HG02588 (cell line): ENCODE measurements at regions not wholly inside any gene's neighbourhood (a gene's known extent, or its start where the extent isn't known, plus 50 kb on each side); places are given as distances from the start of the nearest gene placed in this dataset.
"Not testable (repeated sequence)": the region's sequence is repeated elsewhere in the genome, so short reads cannot be mapped to it uniquely, and the experiment has no call there.

Experiments
- ATAC-seq: cut with Tn5 transposase; IDR thresholded peaks from one replicate; pipeline ENCODE4 v1.9.1; 2021; ENCODE audit warnings: mild to moderate bottlenecking, moderate library complexity; ENCODE audit not compliant: unreplicated experiment

DNA sequence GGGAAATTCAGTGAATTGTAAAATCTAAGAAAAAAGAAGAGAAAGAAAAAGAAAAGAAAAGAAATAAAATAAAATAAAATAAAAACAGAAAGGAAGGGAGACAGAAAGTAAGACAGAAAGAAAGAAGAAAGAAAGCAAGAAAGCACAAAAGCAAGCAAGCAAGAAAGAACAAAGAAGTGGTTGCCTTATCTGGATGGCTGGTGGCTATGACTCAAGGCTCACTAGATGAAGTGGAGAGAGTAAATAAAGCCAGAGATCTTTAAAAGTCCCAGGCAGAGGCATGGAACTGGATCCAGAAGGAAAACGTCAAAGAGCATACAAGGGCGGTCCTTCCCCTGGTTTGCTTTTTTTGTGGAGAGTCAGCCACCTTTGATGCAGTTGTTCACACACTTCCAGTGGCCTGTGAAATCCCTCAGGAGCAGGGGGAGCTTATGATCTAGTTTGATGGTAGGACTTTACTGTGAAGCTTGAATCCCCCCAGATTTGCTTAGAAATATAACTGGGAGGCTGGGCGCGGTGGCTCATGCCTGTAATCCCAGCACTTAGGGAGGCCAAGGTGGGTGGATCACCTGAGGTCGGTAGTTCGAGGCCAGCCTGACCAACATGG, 176.7 kb upstream of the HMHB1 start:
- no peak for ATAC-seq

DNA sequence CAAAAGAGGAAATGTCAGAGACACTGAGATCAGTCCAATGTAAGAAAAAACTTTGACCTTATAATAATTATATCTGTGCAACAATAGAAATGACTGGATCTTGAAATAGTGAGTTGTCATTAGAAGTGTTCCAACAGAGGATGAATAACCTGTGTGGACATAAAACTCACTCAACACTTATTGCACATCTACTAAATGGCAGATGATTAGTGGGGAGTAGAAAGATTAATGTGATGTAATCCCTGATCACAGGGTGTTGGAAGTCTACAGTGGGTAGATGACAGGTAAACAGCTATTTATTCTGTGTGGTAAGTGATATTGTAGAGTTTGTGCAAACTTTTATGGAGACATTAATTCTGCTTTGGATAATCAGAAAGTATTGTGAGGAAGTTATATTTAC, 177.3 kb upstream of the HMHB1 start:
- no peak for ATAC-seq

DNA sequence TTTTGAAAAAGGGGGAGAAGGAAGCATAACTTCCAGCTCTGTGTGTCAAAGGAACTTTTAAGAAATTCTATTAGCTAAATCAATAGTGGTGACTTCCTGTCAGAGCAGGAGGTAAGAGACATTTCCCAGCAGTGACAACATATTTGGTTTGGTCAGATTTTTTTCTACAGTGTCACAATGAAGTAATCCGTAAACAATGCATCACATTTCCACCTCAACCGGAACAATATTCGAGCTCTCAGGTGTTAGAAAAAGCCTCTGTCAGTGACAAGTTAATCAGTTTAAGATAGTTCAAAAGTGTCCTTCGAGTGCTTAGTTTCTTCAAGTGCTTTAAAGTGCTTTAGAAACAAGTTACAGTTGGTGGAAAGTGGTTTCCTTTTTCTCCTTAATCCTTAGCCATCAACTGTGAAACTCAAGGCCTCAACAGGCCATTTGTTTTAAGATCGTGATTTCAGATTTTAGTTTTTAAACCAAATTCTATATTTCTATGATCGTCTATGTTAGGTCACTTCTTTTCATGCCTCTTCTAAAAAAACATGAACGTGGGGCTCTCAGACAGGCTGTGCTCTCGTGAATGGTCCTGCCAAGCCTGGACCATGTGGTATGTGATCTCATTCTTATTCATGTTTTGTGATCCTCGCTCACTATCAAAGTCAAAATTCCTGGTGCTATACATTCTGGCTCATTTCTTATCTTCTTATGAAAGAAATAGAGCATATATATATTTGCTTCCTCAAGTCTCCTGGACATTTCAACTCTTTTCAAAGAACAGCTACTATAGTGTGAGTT, 181.9 kb upstream of the HMHB1 start:
- no peak for ATAC-seq

DNA sequence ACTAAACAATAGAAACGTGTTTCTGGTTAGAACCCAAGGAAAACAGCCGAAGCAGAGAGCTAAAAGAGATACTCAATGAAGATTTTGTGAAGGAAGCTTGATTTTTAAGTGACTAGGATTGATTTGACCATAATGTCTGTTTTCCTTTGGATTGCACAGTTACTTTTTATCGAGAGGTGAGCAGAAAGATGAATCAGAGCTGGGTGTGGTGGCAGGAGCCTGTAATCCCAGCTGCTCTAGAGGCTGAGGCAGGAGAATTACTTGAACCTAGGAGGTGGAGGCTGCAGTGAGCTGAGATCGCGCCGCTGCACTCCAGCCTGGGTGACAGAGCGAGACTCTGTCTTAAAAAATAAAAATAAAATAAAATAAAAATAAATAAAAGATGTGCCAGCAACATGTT, 186.9 kb upstream of the HMHB1 start:
- not testable (repeated sequence) for ATAC-seq

DNA sequence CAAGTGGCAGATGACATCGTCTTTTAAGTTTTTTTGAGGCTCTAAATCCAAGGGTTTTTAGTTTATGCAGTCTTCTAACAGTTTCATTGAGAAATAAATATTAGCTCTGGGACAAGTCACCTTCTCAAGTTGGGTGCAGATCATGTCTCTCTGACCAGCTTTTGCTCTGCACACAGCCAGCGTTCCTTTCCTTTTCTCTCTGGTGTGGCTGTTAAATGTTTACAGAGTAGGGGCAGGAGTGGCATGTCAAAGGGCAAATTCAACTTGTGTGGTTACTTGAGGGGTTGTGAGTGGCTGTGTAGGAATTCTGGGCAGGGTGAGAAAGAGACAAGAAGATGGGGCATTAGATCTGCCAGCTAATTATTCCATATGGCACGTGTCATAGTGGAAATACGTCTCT, 187.5 kb upstream of the HMHB1 start:
- ATAC-seq = no peak

DNA sequence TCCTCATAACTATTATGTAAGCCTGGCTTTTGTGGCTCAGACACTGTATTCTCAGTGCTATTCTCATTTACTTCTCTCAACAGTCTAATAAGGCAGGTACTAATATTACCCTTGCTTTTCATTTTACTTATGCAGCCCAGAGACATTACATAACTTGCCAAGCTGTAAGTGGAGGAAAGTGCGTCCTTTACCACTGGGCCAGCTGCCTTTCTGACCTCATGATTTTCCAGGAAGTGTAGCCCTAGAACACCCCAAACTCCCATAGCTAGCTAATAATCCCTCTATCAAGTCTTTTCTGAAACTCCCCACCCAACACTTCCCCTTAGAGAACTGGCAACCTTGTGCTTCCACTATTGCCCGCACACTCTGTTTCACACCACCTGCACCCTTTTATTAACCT, 192.9 kb upstream of the HMHB1 start:
- ATAC-seq = no peak

DNA sequence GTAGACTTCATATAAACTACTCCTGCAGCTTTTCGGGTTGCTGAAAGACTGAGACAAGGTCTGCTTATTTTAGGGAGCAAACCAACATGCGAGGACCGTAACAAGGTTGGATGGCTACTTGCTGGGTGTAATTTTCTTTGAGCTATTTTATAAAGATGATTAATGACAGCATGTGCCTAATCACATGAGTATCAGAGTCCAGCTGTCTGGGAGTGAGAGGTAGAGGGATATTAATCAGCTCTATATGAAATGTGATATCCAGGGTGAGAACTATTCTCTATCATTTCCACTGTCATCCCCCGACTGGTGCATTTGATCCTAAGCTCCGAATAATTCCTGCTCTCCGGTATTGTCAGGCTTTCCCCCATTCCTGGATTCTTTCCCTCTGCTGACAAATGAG, 193.8 kb upstream of the HMHB1 start:
- no peak for ATAC-seq

DNA sequence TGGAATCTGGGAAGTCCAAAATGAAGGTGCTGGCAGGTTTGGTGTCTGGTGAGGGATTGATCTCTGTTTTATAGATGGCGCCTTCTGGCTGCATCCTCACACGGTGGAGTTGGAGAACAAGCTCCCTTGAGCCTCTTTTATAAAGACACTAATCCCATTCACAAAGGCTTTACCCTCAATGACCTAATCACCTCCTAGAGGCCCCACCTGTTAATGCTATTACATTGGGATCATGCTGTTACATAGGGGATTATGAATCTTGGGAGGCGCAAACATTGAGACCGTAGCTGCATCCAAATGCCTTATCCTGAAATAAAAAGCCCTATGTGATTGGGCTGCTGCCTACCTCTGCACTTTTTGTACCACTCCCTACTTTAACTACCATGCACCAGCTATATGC, 197.1 kb upstream of the HMHB1 start:
- no peak for ATAC-seq

DNA sequence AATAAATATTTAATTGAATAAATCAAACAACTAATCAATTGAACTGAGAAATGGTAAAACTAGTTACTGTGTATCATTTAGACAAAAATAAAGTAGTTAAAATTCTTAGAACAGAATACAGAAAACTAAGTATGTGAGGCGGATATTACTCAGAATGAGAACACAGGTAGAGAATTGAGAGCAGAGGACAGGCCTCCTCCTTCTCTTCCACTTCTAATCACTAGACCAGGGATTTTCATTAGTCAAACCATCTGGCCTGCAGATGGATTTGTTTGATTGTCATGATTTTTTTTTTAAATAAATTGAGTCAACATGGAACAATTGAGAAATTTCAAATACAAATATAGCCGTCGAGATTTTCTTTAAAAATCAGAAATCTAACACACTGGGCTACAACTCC, 198.6 kb upstream of the HMHB1 start:
- no peak for ATAC-seq

DNA sequence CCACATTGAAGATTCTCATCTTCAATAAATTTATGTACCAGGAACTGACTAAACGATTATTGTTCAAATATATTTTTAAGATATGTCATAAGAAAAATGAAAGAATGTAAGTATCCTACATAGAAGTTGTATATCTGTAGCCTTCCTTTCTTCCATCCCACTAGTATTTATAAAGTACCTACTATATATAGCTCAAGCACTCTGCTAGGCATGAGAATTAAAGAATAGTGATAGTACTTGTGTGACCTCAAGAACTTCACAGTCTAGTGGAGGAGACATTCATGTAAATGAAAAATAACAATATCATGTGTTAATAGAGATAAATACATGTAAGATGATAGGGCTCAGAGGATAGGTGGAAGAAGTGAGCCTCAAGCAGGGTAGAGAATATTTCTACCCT, 201.0 kb upstream of the HMHB1 start:
- no peak for ATAC-seq

DNA sequence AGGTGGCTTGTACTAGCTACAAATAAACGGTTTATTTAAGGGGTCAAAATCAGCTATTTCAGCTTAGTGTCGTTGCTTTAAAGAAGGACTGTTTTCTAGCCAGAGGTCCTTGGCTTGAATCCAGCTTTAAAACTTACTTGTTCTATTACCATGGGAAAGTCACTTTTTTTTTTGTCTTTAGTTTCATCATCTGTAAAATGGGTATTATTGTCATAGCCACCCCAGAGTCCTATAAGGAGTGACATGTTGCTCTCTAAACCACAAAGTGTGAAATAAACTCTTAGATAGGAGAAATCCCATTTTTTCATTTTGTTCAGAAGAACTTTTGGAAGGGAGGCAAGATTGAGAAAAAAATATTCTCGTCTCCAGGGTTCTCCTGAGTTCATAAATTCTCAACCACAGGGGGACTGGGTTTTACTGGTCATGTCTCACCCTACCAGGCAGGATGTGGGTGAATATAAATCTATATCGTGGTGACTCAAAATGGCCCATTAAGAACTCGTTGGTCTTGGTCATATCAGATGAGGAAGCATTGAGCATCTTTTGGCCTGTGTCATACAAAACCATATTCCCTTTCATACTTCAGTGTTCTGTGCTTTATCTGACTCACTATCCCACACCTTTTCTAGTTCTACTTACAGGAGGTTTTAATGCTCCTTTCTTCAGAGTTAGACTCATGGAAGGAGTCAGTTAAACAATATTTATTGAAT, 202.7 kb upstream of the NR3C1 start:
- peak; percentile 56 for ATAC-seq

DNA sequence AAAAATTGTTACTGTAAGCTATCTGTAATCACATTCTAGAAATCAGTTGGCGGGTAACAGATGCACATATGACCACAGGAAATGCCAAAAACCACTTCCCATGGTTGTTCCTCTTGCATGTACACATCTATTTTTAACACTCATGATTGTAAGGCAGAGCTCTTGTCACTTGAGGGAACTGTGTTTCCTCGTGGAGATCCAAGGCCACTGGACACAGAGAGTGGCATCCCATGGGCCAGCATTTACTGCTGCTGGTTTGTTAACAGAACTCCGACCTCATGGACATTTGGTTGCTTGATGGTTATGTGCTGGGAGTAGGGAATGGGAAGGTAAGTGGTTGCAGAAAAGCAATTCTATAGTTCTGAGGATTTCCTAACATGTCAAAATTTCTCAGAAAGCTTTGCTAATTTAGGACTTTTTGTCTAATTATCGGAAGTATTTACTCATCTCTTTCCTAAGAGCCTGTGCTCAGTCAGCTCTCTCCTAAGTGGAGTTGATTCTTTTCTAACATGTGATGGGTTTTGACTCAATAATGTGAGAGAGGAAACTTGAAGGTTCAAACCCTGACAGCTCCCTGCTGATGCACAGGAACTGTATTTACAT, 202.0 kb upstream of the NR3C1 start:
- ATAC-seq = no peak

DNA sequence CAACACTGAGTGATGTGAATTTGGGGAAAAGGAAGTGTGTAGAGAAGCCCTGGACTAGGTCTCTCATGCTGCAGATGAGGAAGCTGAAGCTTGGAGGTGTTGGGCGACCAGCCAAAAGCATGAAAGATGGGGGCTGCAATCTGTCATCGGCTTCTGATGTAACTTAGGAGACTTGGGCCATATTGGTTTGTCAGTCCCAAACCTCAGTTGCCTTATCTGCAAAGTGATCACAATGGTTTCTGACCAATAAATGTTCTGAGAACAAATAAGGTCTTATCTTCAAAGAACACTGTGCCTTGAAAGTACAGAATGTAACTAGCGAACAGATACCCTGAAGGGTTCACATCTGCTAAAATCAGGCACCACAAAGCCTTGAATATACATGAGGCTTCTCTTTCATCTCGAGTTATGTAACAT, 198.4 kb upstream of the NR3C1 start:
- no peak for ATAC-seq

DNA sequence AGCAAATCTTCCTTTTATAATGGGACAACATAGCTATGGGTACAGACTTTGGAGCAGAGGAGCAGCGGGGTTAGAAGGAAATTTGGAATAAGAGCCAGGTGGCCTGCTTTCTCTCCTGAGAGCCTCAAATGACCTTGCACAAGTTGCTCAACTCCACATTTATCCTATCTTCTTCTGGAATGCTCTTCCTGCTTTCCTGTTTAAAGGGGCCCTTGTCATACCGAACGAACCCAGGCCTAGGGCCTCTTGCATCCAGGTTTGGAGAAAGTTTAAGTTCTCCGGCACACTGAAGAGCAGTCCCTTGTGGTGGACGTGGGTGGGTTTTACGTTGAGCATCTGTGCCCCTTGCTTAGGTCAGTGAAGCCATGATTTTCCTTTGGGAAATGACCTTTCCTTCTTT, 197.9 kb upstream of the NR3C1 start:
- no peak for ATAC-seq

DNA sequence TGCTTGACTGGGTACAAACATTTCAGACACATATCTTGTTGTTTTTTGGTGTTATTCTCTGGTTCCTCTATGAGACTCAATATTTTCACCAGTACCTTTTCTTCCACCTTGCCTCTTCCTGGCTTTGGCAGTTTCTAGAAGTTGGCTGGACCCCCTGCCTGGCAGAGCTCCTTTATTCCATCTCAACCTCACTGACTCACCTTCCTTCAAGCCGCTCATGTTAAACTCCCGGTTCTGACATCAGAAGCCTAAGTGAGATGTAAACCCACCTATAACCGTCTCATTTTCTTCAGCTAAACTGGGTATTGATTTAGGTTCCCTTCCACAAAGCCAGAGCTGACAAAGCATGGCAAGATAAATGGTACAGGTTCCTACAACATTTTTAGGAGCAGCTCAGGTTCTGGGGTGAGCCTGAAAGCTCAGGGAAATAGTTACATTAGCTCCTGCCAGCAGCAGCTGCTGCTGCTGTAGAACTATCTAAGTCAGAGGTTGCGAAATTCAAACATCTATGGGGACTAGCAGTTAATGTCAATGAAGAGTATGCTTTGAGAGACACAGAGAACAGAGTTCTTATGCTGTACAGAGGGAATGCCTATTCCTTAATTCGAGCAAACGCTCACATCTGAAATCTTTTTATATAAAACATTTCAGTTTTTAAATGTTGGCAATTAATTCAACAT, 197.1 kb upstream of the NR3C1 start:
- ATAC-seq = no peak

DNA sequence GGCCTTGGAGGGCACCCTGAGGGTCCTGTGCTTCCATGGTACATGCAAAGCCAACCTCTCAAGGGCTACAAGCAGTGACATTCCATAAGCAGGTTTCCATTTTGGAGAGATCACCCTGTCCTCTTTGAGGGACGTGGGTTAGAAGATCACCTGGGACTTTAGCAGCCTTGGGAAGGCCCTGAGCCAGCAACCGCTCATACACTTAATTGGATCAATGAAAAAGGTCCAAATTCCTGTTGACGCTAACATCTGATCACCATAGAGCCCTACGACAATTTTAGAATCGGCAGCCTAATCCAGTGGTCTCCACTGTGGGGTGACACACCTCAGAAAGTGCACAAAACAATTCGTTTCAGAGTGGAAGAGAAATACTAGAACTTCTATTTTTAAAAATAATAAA, 196.0 kb upstream of the NR3C1 start:
- no peak for ATAC-seq

DNA sequence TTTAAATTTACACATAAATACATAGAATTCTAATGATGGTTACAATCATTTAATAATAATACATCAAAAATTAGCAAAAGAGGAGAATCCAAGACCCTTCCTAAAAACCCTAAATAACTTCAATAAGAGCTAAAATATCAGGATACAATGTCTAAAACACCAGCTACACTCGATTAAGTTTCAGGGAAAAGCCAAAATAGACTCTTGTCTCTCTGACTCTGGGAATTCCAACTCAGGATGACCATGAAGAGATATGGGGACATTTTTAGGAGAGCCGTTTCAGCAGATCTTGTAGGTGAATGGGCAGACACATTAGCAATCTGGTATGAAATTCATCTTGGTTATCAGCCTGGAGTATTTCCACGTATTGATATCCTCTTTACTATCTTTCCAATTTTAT, 193.3 kb upstream of the NR3C1 start:
- no peak for ATAC-seq

DNA sequence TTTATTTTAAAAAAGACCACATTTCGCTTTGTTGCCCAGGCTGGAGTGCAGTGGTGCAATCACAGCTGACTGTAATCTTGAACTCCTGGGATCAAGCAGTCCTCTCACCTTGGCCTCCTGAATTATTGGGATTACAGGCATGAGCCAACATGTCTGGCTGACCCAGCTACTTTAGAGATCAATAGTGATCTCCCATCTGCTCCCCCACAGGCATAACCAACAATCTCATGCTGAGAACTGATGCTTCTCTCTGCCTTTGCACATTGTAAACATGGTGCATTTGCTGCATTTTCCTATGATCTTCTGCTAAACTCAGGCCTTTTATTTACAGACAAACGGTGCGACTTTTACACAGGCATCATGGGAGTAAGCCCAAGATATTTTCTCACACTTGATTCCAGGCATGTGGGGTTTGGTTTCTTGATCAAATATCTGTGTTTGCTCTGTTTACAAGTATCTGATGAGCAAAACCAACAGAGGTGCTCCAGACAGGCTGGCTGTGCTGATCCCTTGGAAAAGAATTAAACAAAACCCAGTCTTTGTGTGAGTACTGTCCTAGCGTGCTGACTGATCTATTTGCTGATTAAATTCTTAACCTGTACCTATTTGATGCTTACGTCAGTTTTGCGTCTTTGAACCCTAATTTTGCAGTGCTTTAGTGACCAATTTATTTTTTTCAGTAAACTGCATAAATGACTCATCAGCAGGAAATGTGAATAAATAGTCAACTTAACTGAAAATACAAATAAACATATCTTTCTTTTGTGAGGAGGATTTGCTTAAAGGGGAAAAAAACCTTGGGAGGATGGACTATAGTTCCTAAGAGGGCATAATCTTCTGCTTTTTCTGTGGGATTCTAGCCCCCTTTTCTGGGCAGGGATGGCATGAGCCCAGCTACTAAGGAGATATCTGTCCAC, 191.7 kb upstream of the NR3C1 start:
- no peak for ATAC-seq

DNA sequence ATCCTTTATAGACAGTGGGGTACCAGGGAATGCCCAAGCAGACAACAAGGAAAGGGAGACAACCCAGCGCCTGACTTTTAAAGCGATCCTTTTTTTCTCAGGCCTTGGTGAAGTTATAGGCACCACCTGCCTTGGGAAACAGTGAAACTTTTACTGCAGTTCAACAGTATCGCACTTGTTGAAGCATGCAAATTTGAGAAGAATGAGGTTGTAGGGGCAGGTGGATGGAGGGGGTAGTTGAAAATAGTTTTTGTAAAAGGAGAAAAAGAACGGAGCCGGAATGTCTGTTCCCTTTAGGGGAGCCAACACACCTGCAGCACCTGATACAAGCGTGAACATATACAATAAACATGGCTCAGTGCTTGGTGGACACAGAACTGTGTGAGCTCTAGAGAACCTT, 190.2 kb upstream of the NR3C1 start:
- no peak for ATAC-seq

DNA sequence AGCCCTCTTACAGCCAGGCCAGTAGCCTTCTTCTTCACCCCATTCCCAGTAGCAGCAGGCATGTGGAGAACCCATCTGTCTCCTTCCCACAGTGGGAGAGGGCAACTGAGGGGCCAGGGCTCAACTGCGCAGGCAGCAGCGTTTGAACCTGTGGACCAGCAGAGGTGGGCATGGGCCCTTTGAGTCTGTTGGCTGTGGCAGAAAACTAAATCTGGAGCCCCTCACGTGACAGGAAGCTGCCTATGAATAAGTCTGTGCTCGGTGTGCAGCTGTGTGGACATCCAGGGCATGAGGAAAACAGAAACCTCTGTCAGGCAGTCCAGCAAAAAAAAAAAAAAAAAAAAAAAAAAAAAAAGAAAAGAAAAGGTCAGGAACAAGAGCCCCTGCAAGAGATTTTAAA, 189.2 kb upstream of the NR3C1 start:
- peak; percentile 84 for ATAC-seq
